HT-29 (cell line): ENCODE measurements at regions not wholly inside any gene's neighbourhood (a gene's known extent, or its start where the extent isn't known, plus 50 kb on each side); places are given as distances from the start of the nearest gene placed in this dataset.

Experiments
- DNase-seq: peaks from one replicate; pipeline ENCODE4 v3.0.0-alpha.2; 2015; ENCODE audit warnings: low spot score

DNA sequence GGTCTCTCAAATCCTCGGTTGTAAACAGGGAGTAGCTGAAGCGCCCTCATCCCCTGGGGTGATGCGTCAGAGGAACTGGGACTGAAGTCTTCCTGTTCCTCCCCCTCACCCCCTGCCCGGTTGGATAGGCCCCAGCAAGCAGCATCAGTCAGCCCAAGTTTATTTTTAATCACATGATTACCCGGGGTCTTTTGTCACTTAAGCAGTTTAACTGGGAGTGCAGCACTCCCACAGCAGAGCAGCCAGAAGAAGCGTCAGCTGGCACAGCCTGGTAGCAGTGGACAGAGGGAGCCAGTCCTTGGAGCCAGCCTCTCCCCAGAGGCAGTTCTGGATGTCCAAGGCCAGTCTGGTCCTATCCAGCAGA is 342.1 kb downstream of the CTTN start:
- no peak for DNase-seq

DNA sequence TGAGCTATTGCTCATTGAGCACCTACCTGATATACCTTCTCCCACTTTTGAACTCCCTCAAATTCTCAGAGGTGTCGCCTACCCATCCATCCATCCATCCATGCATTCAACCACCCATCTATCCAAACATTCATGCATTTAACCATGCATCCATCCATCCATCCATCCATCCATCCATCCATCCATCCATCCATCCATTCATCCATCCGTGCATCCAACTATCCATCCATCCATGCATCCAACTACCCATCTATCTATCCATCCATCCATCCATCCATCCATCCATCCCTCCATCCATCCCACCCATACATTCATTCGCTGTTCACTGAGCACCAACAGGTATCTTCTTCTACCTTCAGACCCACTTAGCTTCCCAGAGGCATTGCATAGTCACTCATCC is 342.8 kb downstream of the CTTN start:
- no peak for DNase-seq

DNA sequence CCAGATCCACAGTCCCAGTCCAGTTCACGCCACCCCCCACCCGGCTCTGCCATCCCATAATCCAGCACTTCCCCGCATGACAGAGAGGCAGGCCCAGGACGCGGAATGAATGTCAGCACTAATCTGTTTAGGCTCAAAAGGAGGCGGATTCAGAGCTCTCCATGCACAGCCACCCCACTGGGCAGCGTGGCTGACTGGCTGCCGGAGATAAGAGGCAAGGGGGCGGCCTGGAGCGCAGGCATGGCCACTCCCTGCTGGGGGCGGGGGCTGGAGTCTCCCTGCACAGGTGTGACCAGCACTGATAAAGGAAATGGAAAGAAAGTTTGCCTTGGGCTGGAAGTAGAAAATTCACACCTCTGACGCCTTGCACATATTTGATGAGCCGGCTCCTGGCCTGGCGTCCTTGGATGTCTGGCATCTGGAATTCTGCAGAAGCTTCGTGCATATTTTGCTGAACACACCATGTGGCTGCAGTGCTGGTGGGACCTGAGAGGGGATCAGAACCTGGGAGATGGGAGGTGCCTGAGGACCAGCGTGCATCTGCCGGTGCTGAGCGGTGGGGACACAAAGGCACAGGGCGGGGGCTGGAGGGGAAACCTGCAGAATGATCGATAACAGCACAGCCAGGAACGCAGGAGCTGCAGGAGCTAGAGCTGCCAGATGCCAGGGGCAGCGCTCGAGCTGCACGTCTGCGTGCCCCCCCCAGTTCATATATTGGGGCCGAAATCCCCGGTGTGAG is 344.4 kb downstream of the CTTN start:
- no peak for DNase-seq

DNA sequence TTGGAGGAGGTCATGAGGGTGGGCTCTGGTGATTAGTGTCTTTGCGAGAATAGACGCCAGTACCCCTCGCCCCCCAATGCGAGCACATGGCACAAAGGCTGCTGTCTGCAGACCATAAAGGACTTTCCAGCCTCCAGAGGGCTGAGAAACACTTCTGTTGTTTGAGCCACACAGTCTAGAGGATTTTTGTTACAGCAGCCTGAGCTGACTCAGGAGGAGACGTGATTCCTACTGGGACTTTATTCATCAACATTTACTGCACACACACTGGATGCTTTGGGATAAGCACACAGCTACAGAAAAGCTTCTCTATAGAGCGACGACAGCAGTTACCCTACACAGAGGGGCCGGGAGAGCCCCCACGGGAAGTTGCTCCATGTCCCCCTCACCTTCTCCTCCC is 345.0 kb downstream of the CTTN start:
- no peak for DNase-seq

DNA sequence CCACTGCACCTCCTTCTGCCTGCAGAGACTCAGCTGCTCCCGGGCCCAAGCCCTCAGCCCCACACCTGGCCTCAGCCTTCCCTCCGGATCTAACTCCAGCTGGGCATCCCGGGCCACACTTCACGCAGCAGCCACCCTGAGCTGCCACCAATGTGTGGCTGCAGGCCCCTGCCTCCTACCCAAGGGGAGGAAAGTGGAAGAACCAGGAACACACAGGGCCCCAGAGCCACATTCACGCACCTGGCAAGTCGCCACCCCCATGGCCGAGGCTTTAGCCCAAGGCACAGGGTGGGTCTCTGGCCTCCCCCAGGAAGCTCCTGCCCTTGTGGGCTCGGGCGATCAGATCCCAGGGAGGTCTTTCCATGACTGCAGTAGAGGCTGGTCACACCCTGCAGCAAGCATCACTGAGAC is 345.6 kb downstream of the CTTN start:
- no peak for DNase-seq

DNA sequence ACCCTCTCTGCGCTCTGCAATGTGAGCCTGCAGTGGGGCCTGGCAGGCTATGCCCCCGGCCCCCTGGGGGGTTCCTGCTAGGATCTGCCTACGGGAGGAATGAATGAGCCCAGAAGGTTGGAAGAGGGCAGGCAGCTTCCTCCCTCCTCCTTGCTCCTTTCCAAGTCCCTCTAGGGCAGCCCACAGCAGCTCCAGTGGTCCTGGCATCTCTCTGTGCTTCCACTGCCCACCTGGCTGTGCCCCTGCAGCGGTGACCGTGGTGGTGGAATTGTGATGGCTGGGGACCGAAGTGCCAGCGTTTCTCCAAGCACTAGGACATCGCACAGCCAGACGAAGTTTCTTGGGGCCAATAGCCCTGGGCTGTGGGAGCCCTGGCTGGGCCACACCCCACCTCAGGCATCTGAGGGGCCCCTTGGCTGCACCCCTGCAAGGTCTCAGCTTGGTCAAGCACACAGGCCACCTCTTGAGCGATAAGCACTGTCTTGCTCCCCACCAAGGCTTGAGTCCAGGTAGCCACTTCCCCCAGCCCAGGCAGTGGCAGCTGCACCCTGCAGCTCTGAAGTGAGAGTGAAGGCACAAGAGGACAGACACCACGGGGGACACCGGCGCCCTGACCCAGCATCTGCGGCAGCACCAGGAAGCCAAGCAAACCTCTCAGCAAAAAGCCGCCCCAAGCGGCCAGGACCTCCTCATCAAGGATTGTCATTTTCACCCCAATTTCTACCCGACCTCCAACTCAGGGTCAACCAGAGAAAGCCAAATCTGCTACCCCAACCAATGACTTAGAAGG is 346.3 kb downstream of the CTTN start:
- DNase-seq, result no peak

DNA sequence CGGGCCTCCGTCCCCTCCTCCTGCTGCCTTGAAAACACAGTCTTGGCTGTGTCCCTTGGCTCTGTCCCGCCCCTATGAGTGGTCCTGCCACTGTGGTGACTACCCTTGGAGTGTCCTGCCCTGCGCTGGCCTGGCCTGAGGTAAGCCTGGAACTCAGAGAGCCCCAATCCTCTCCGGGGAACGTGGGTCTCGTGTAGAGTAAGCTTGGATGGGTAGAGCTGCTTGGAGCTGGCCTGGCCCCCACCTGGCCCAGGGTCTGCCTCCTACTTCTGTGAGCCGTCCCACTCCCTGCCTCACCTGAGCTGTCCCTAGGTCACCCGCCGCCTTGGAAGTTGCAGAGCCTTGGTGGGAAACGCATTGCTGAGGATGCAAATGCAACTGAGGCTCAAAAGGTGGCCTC is 347.1 kb downstream of the CTTN start:
- no peak for DNase-seq

DNA sequence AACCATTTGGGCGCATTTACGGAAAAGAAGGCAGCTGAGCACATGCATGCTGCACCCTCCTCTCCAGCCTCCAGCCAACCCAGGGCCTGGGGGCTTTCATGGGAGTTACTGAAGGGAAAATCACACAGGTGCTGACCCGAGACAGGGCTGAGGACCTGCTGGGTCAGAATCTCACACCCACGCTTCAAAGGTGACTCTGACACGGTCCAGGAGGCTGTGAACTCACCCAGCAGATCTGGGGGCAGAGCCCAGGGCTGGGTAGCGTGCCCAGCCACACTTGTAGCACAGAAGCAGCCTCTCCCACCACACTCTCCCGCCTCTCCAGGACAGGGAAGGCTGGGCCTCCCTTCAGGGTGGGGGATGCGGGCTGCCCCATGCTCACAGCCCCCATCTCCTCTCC is 347.6 kb downstream of the CTTN start:
- no peak for DNase-seq

DNA sequence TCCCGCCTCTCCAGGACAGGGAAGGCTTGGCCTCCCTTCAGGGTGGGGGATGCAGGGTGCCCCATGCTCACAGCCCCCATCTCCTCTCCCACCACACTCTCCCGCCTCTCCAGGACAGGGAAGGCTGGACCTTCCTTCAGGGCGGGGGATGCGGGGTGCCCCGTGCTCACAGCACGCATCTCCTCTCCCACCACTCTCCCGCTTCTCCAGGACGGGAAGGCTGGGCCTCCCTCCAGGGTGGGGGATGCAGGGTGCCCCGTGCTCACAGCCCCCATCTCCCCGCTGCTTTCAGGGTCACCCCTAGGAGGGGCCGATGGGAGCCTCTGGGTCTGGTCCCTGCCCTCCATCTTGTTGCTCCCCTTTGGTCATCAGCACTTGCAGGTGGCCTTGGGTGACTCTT is 348.0 kb downstream of the CTTN start:
- no peak for DNase-seq

DNA sequence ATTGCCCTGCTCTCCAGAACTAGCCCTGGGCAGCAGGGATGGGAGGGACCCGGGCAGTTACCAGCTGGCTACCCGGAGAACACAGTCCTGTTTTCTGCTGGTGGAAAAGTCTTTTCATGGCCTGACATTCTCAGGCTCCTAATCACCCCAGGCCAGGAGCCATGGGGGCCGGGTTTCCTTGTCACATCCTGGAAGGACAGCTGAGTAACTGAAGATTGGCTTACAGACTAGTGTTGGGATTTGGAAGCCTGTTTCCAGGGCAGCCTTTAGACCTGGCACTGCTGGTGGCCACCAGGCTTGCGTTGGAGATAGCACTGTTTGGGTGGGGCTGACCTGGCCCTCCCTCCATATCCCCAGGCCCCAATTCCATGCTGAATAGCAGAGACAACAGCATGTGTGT is 349.0 kb downstream of the CTTN start:
- no peak for DNase-seq

DNA sequence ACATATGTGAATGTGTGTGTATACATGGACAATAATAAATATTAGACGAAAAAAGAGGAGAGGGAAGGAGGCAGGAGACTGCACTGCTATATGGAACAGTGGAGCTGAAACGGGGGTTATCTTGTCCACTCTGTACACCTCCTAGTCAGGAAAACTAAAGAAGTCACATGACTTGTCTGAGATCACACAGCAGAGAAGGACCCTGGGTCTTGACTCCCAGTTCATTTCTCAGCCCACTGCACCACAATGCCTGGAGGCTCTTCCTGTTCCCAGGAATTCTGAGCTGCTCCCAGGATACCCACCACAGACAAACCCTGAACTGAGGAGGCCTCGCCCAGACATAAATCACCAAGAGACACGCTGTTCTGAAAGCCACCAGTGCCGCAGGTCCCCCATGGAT is 349.6 kb downstream of the CTTN start:
- no peak for DNase-seq

DNA sequence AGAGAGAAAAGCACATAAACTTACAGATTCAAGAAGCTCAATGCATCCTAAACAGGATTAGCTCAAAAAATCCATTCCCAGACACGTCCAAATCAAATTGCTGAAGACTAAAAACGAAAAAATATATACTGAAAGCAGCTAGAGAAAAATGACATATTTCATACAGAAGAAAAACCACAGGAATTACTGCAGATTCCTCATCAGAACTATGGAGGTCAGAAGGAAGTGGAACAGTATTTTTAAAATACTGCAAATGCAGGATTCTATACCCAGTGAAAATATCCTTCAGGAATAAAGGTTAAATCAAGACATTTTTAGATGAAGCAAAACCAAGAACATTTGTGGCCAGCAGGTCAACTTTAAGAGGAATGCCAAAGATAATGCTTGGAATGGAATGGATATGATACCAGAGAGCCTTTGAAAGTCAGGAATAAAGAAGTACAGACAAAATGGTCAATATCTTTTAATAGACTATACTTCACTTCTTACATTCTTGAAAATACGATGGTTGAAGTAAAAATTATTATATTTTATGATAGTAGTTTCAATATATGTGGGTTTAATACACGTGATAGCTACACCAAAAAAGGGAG is 352.9 kb downstream of the CTTN start:
- DNase-seq, result no peak

DNA sequence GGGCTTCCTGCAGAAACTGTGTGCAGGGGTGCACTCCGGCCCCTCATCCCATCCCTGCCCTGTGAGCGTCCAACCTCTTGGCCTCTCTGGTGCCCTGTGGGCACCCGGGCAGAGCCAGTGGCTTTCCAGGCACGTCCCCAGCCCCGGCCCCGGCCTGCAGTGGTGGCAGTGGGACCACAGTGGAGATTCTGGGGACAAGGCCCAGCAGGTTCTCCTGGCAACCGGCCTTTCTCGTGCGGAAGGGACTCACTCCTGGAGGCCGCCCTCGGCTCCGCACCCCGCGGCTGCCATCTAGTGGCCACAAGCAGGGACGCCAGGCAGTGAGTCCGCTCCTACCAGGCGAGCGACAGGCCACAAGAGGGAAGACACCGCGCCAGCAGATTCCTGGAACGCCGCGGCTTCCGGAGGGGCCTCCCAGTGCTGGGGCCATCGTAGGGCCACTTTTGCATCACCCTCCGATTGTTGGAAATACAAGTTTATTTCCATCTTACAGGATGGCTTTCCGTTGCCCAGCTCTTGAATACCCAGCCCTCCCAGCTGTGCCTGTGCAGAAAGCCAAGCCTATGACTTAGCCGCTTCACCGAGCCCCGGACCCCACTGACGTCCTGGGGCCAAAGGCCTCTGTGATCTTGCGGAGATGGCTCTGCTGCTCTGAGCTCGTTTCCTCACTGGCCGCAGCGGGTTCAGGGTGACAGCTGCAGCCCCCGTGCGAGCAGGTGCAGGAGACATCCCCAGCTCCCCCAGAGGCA is 357.3 kb downstream of the CTTN start:
- DNase-seq, result peak; percentile 67

DNA sequence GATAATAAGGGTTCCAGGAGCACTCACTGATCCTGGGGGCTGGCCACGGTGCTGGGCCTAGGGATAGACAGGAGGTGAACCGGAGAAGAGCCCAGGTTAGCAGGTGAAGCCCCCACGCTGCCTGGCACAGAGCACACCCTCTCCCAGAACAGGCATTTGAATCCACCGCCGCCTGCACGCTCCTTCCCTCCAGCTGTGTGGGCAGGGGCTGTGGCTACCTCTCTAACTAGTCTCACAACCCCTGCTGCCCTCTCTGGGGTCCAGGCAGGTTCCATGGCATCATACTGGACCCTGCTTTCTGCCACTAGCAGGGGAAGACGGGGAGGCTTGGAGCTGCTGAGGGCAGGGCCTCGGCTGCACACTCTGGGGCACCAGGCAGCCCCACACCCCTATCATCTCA is 358.0 kb downstream of the CTTN start:
- no peak for DNase-seq

DNA sequence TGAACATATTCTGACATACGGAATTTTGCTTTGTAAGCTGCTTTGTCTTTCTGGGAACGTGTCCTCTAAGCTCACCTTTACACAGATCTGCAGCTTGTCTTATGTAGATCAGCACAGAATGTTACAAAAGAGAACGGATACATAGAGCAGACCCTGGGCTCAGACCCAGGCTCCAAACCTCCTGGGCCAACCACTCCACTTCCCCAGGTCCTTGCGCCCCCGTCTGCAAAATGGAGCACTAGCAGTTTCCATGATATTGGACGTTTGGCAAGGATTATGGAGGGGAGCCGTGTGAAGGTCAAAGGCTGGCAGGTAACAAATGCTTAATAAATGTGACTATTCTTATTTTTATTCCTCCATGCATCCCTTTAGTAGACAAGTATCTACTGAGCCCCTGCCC is 358.4 kb downstream of the CTTN start:
- no peak for DNase-seq

DNA sequence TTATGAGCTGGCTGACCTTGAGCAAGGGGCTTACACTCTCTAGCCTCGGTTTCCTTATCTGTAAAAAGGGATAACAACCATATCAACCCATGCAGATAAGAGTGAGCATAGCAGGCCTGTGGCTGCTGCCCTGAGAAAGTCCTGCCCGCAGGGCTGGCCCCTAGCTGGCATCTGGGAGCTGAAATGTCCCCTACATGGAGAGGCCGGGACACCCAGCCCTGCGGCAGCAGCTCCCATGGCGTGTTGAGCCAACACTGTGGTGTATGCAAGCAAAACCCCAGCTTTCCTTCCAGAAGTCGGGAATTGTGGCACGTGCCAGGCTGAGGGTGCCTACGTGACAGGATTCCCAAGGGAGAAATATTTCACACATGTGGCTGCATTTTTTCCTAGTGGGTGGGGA is 358.9 kb downstream of the CTTN start:
- no peak for DNase-seq

DNA sequence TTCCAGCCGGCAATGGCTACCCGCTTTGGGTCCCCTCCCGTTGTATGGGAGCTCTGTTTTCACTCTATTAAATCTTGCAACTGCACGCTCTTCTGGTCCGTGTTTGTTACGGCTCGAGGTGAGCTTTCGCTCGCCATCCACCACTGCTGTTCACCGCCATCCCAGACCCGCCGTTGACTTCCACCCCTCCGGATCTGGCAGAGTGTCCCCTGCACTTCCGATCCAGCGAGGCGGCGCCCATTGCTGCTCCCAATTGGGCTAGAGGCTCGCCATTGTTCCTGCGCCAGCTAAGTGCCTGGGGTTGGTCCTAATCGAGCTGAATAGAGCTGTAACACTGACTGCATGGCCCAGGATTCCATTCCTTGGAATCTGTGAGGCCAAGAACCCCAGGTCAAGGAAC is 359.9 kb downstream of the CTTN start:
- no peak for DNase-seq

DNA sequence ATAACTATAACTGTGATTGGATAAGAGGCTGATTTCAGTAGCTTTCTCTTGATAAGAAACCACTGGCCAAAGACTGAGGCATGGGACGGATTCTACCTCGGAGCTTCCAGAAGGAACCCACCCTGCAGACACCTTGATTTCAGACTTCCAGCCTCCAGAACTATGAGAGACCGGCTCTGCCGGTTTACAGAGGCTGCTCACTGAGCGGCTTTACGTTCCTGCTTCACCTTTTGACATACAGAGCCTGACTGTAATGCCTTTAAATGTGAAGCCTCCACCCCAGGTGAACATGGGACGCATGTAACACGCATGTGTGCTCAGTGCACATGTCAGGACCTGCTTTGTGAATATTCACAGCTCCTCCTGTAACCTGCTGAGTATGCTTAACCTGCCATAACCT is 361.5 kb downstream of the CTTN start:
- no peak for DNase-seq

DNA sequence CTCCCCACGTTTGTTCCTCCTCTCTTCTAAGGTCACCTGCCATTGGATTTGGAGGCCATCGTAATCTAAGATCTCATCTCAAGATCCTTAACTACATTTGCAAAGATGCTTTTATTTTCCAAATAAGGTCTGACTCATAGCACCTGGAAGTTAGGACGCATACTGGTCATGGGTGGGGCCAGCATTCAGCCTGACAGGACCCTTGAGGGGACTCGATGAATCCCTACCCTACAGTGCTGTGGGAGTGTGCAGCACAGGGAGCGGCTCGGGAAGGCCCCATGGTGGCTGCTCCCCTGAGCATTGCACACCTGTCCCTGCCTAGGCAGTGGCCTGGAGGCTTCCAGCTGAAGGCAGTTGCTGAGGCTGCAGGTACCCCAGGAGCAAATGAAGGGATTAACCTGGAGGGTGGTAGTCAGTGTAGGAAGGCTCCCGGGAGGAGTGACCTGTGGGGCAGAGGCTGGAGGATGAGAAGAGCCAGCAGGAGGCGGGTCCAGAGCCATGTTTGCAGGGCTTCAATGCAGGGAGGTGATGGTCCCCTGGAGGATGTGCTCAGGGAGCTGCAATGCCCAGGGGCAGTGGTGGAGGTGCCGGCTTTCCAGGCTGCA is 362.2 kb downstream of the CTTN start:
- no peak for DNase-seq

DNA sequence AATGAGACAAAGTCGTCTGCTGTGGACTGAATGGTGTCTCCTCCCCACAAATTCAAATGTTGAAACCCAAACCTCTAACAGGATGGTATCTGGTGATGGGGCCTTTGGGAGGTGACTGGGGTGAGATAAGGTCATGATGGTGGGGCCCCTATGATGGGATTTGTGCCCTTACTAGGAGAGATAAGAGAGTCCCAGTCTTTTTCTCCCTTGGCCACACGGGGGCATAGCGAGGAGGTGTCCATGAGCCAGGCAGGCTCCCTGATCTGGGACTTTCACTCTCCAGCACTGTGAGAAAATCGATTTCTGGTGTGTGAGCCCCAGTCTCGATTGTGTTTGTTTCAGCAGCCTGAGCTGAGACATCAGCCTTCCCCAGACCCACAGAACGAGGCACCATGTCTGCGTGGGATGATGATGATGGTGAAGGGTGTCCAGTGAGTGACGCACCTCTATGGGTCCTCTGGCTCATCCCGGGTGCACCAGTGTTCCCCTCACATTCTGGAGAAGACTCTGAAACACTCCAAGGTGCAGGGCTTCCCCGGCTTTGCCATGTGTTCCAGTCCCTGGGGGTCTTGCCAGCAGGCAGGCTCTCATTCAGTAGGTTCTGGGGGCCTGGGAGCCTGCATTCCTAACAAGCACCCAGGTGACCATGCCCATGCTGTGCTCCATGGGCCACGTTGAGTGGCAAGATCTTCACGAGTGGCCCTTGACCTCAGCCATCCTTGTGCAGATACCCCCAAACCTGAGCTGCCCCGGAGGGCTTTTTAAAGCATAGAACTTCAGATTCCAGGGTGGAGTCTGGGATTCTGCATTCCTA is 363.0 kb downstream of the CTTN start:
- DNase-seq, result no peak

DNA sequence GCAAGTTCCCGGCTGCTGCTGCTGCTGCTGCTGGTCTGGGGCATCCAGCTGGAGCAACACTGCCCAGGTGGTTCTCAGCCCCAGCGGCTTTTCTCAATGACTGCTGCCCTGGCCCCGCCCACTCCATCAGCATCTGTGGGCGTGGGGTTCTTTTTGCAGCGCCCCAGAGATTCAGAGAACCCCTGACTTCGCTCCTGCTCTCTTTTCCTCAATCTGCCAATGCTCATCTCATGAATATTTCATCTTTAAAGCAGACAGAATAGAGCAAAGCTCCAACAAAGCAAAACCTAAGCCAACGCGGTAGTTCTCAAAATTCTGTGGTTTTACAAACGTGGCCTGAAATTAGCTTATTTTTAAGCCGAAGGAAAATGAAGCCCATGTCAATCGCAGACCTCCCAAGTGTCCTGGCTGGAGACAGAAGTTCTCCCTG is 363.6 kb downstream of the CTTN start:
- DNase-seq, result no peak
